ENCODE measurements at regions not wholly inside any gene's neighbourhood (a gene's known extent, or its start where the extent isn't known, plus 50 kb on each side); places are given as distances from the start of the nearest gene placed in this dataset.

- intact Hi-C loops (cut with DNase I) = no loop called here
- H3K4me1 ChIP-seq = peaks cover 0 to 26% (median 8%) of the 10 kb centered on the region in 4 donors
- WGBS = 71% methylated on average over 8 of the region's 8 CpGs
- no peaks in the 10 kb centered on the region for H3K9me3 ChIP-seq
- no peak for DNase-seq (ENCODE audit: extremely low spot score)
- no peaks in the 10 kb centered on the region for H3K36me3 ChIP-seq
- no peaks in the 10 kb centered on the region for H3K27me3 ChIP-seq
- no peak overlapping the region for H3K4me3 ChIP-seq
- H3K27ac ChIP-seq (replicated peaks in 1 of 4) = no peak overlapping the region
- TF ChIP-seq CTCF (IDR thresholded peaks at IDR 0.05) = no peak
- no peak for TF ChIP-seq POLR2A (IDR thresholded peaks at IDR 0.05; ENCODE audit: low read depth)
- TF ChIP-seq POLR2AphosphoS5 (IDR thresholded peaks at IDR 0.05) = no peak
- TF ChIP-seq EP300 (IDR thresholded peaks at IDR 0.05) = no peak
Observed at GRCh38 chr17:13933441-13934276, 135.6 kb upstream of the COX10 start.

GRCh38 chr17:13939222-13939621 is 130.1 kb upstream of the COX10 start:
- intact Hi-C loops (cut with DNase I) = no loop called here
- Histone ChIP-seq H3K27me3 (no peaks in the 10 kb centered on the region), H3K9me3 (peaks cover 0 to 14% (median 4%) of the 10 kb centered on the region in 4 donors), H3K27ac (replicated peaks in 1 of 4) (no peak overlapping the region), H3K36me3 (no peaks in the 10 kb centered on the region), H3K4me3 (no peak overlapping the region), H3K4me1 (peaks cover 0 to under 1% (median 0%) of the 10 kb centered on the region in 4 donors)
- no peak for DNase-seq (ENCODE audit: extremely low spot score)
- no peak for TF ChIP-seq EP300 (IDR thresholded peaks at IDR 0.05)
- 44% methylated on average over 1 of the region's 1 CpG for WGBS

- Histone ChIP-seq H3K36me3 (no peaks in the 10 kb centered on the region), H3K4me3 (no peak overlapping the region), H3K27me3 (no peaks in the 10 kb centered on the region), H3K4me1 (no peaks in the 10 kb centered on the region), H3K9me3 (peaks cover 0 to 14% (median 4%) of the 10 kb centered on the region in 4 donors), H3K27ac (replicated peaks in 1 of 4) (no peak overlapping the region)
- no peak for DNase-seq (ENCODE audit: extremely low spot score)
- WGBS = 91% methylated on average over 3 of the region's 3 CpGs
- TF ChIP-seq EP300 (IDR thresholded peaks at IDR 0.05) (no peak), POLR2A (IDR thresholded peaks at IDR 0.05; ENCODE audit: low read depth) (no peak), CTCF (IDR thresholded peaks at IDR 0.05) (no peak), POLR2AphosphoS5 (IDR thresholded peaks at IDR 0.05) (no peak)
- intact Hi-C loops (cut with DNase I) = no loop called here
Observed at GRCh38 chr17:13940858-13941665, 128.2 kb upstream of the COX10 start.

GRCh38 chr17:13941781-13942180 is 127.5 kb upstream of the COX10 start:
- Histone ChIP-seq H3K27me3 (no peaks in the 10 kb centered on the region), H3K36me3 (no peaks in the 10 kb centered on the region), H3K4me1 (no peaks in the 10 kb centered on the region), H3K4me3 (no peak overlapping the region), H3K9me3 (peaks cover 0 to 14% (median 4%) of the 10 kb centered on the region in 4 donors), H3K27ac (replicated peaks in 1 of 4) (no peak overlapping the region)
- no peak for DNase-seq (ENCODE audit: extremely low spot score)
- intact Hi-C loops (cut with DNase I) = no loop called here
- WGBS = 63% methylated on average over 3 of the region's 3 CpGs
- no peak for TF ChIP-seq EP300 (IDR thresholded peaks at IDR 0.05)
- TF ChIP-seq POLR2AphosphoS5 (IDR thresholded peaks at IDR 0.05) = no peak
- no peak for TF ChIP-seq POLR2A (IDR thresholded peaks at IDR 0.05; ENCODE audit: low read depth)
- no peak for TF ChIP-seq CTCF (IDR thresholded peaks at IDR 0.05)

- 48% methylated on average over 2 of the region's 2 CpGs for WGBS
- Histone ChIP-seq H3K27me3 (no peaks in the 10 kb centered on the region), H3K9me3 (peaks cover 0 to 13% (median 4%) of the 10 kb centered on the region in 4 donors), H3K4me3 (no peak overlapping the region), H3K27ac (replicated peaks in 1 of 4) (no peak overlapping the region), H3K4me1 (no peaks in the 10 kb centered on the region), H3K36me3 (no peaks in the 10 kb centered on the region)
- intact Hi-C loops (cut with DNase I) = no loop called here
- TF ChIP-seq CTCF (IDR thresholded peaks at IDR 0.05) (no peak), POLR2A (IDR thresholded peaks at IDR 0.05; ENCODE audit: low read depth) (no peak), POLR2AphosphoS5 (IDR thresholded peaks at IDR 0.05) (no peak), EP300 (IDR thresholded peaks at IDR 0.05) (no peak)
- DNase-seq (ENCODE audit: extremely low spot score) = no peak
Observed at GRCh38 chr17:13943909-13944308, 125.4 kb upstream of the COX10 start.

All from esophagus muscularis mucosa (tissue), 4 donors.